ENCODE measurements at regions not wholly inside any gene's neighbourhood (a gene's known extent, or its start where the extent isn't known, plus 50 kb on each side); places are given as distances from the start of the nearest gene placed in this dataset.

GRCh38 chr3:79926522-79926921 lies 158.7 kb upstream of the ROBO1 start:
- H3K27me3 ChIP-seq: no peaks in the 10 kb centered on the region
- no peak for DNase-seq
- intact Hi-C loops (cut with DNase I): no loop called here
- no peak overlapping the region for H3K4me3 ChIP-seq
- ATAC-seq: no peak
- WGBS, 2 donors: 44 to 48% methylated on average over 3 of the region's 3 CpGs
- H3K36me3 ChIP-seq (replicated peaks in 1 of 2; ENCODE audit: insufficient read depth in 1 of 2, low read depth in 2 of 2): no peaks in the 10 kb centered on the region
- TF ChIP-seq CTCF (IDR thresholded peaks at IDR 0.05) (no peak), POLR2A (IDR thresholded peaks at IDR 0.05) (no peak)
- no peaks in the 10 kb centered on the region for H3K9me3 ChIP-seq
- H3K27ac ChIP-seq: no peak overlapping the region
- no peaks in the 10 kb centered on the region for H3K4me1 ChIP-seq

- intact Hi-C loops (cut with DNase I): no loop called here
- Histone ChIP-seq H3K36me3 (replicated peaks in 1 of 2; ENCODE audit: insufficient read depth in 1 of 2, low read depth in 2 of 2) (no peaks in the 10 kb centered on the region), H3K4me3 (no peak overlapping the region), H3K9me3 (no peaks in the 10 kb centered on the region), H3K4me1 (no peaks in the 10 kb centered on the region), H3K27me3 (no peaks in the 10 kb centered on the region), H3K27ac (no peak overlapping the region)
- no peak for TF ChIP-seq CTCF (IDR thresholded peaks at IDR 0.05)
- no peak for TF ChIP-seq POLR2A (IDR thresholded peaks at IDR 0.05)
- ATAC-seq (no peak), DNase-seq (no peak)
Observed at GRCh38 chr3:79922633-79923032, 154.8 kb upstream of the ROBO1 start.

- DNase-seq: no peak
- intact Hi-C loops (cut with DNase I): no loop called here
- Histone ChIP-seq H3K4me3 (no peak overlapping the region), H3K36me3 (replicated peaks in 1 of 2; ENCODE audit: insufficient read depth in 1 of 2, low read depth in 2 of 2) (no peaks in the 10 kb centered on the region), H3K4me1 (no peaks in the 10 kb centered on the region), H3K27ac (no peak overlapping the region), H3K9me3 (no peaks in the 10 kb centered on the region), H3K27me3 (no peaks in the 10 kb centered on the region)
- TF ChIP-seq CTCF (IDR thresholded peaks at IDR 0.05): no peak
- TF ChIP-seq POLR2A (IDR thresholded peaks at IDR 0.05): no peak
- 0 to 18% methylated on average over 2 of the region's 2 CpGs for WGBS, 2 donors
- ATAC-seq: no peak
Observed at GRCh38 chr3:79917561-79917960, 149.8 kb upstream of the ROBO1 start.

- DNase-seq: no peak
Observed at GRCh38 chr3:79910337-79910736, 142.5 kb upstream of the ROBO1 start.

More at GRCh38 chr3:79910337-79910736, 142.5 kb upstream of the ROBO1 start:
- TF ChIP-seq POLR2A (IDR thresholded peaks at IDR 0.05) (no peak), CTCF (IDR thresholded peaks at IDR 0.05) (no peak)
- H3K9me3 ChIP-seq: no peaks in the 10 kb centered on the region
- H3K27me3 ChIP-seq: no peaks in the 10 kb centered on the region
- WGBS, 2 donors: 0% methylated on average over 2 of the region's 2 CpGs
- ATAC-seq: no peak
- H3K36me3 ChIP-seq (replicated peaks in 1 of 2; ENCODE audit: insufficient read depth in 1 of 2, low read depth in 2 of 2): no peaks in the 10 kb centered on the region
- H3K4me1 ChIP-seq: no peaks in the 10 kb centered on the region
- no peak overlapping the region for H3K4me3 ChIP-seq
- H3K27ac ChIP-seq: no peak overlapping the region
- intact Hi-C loops (cut with DNase I): no loop called here
